ENCODE measurements at regions not wholly inside any gene's neighbourhood (a gene's known extent, or its start where the extent isn't known, plus 50 kb on each side); places are given as distances from the start of the nearest gene placed in this dataset.

GRCh38 chr2:12287220-12287751 lies 429.4 kb upstream of the TRIB2 start:
- no peak for TF ChIP-seq CTCF (IDR thresholded peaks at IDR 0.05)
- TF ChIP-seq POLR2A (IDR thresholded peaks at IDR 0.05), result no peak

All from Peyer's patch (tissue), 4 donors.